GM23248 (cell line): ENCODE measurements at regions not wholly inside any gene's neighbourhood (a gene's known extent, or its start where the extent isn't known, plus 50 kb on each side); places are given as distances from the start of the nearest gene placed in this dataset.

ENCODE experiments used
- EZH2 ChIP-seq: fragments of 200-600 bp; sonication (generic); IDR thresholded peaks from 2 replicates; pipeline ENCODE4 v1.6.1; 2018; ENCODE audit warnings: antibody characterized with exemption, mild to moderate bottlenecking; ENCODE audit not compliant: insufficient read depth, poor library complexity, severe bottlenecking
- EZH2phosphoT487 ChIP-seq: fragments of 200-600 bp; sonication (generic); IDR thresholded peaks from 2 replicates; pipeline ENCODE4 v1.6.1; 2018; ENCODE audit warnings: antibody characterized with exemption, moderate library complexity, mild to moderate bottlenecking, low read depth; ENCODE audit not compliant: insufficient read depth

- TF ChIP-seq EZH2 (no peak), EZH2phosphoT487 (no peak)
Observed at GRCh38 chr12:130240831-130241590, 78.7 kb downstream of the FZD10 start.
